Transverse colon (tissue), 4 donors: ENCODE measurements at regions not wholly inside any gene's neighbourhood (a gene's known extent, or its start where the extent isn't known, plus 50 kb on each side); places are given as distances from the start of the nearest gene placed in this dataset.

Experiments used
- DNase-seq: peaks from one replicate; pipeline ENCODE4 v3.0.0-alpha.2; 2019
- H3K27ac ChIP-seq, 4 donors: fragments of 200-600 bp; sonication (generic); 2 replicates each; pipeline ENCODE4 v1.5.1; 2016 to 2018; ENCODE audit warnings: inconsistent platforms in 4 of 4
- H3K27me3 ChIP-seq: fragments of 200-600 bp; sonication (generic); 2 replicates; pipeline ENCODE4 v1.5.1; 2017; ENCODE audit warnings: inconsistent platforms
- H3K36me3 ChIP-seq, 4 donors: fragments of 200-600 bp; sonication (generic); 2 replicates each; pipeline ENCODE4 v1.5.1; 2017 to 2019; ENCODE audit warnings: inconsistent platforms in 4 of 4
- H3K4me1 ChIP-seq, 4 donors: fragments of 200-600 bp; sonication (generic); 2 replicates each; pipeline ENCODE4 v1.5.1; 2017 to 2020; ENCODE audit warnings: inconsistent platforms in 4 of 4
- H3K4me3 ChIP-seq, 4 donors: fragments of 200-600 bp; sonication (generic); 1 replicate in 1 of 4; 2 replicates in 3 of 4; pipeline versions ENCODE4 v1.5.1 to v1.6.1; 2017 to 2019; ENCODE audit warnings: inconsistent platforms in 4 of 4
- H3K9me3 ChIP-seq, 2 donors: fragments of 200-600 bp; sonication (generic); 2 replicates each; pipeline ENCODE4 v1.5.1; 2017 to 2019; ENCODE audit warnings: inconsistent platforms in 2 of 2
- EP300 ChIP-seq: sonication (generic); formaldehyde crosslinking; IDR thresholded peaks from one replicate; pipeline ENCODE4 v1.6.1; 2017; ENCODE audit warnings: antibody characterized with exemption, low read depth
- POLR2A ChIP-seq: fragments of 450-650 bp; IDR thresholded peaks from one replicate; pipeline ENCODE4 v1.6.1; 2016; ENCODE audit warnings: antibody characterized with exemption, mild to moderate bottlenecking, moderate library complexity
- POLR2AphosphoS5 ChIP-seq, 3 donors: sonication (generic); formaldehyde crosslinking; IDR thresholded peaks; one replicate each; pipeline ENCODE4 v1.6.1; 2016; ENCODE audit warnings: antibody characterized with exemption in 3 of 3
- WGBS, 2 donors: methylation state at CpG; one replicate each; pipeline ENCODE4 v1.1.5; 2018; ENCODE audit warnings: low coverage in 1 of 2; 5-methylcytosine and 5-hydroxymethylcytosine counted together
- in situ Hi-C, 4 donors: fragments of 200-750 bp; cut with MboI; loops; one replicate each; pipeline versions ENCODE4 v1.15.0 to v1.15.1; 2017; ENCODE audit warnings: low sequenced_read_pairs in 3 of 4, low pct_ligation_motif_present in 1 of 4, low pct_unique_long_range_greater_than_20kb in 1 of 4
- intact Hi-C: fragments of 100-400 bp; cut with DNase I; formaldehyde crosslinking; loops from one replicate; pipeline ENCODE4 v1.15.1; 2023; ENCODE audit warnings: low total_unique reads
- TF ChIP-seq, protein P1 (sequence below), 5 experiments: fragments of 200-600 bp in 3 of 5; fragments of 450-650 bp in 2 of 5; sonication (generic) in 3 of 5; IDR thresholded peaks; 1 replicate in 2 of 5; 2 replicates in 3 of 5; pipeline ENCODE4 v1.5.1; 2016 to 2017; ENCODE audit warnings: antibody characterized with exemption in 5 of 5, inconsistent platforms in 3 of 5, mild to moderate bottlenecking in 2 of 5, moderate library complexity in 1 of 5

DNA sequence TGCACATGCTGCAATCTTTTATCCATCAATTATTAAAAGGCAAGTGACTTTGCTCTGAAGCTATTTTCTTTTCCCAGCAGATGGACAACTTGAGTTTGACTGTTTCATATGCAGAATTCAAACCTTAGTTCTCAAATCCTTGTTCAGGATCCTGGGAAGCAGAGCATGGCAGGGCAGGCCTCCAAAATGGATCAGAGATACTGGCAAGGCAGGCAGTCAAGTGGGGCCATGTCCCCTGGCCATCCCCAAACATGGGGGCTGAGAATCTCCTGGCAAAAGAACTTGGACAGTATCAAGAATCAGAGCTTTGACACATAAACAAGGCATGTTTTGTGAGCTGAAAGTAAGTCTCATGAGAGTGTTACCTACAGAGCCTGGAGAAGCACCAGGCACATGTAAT, 122.9 kb upstream of the CTNNB1 start:
- TF ChIP-seq POLR2A: no peak
- TF ChIP-seq EP300: no peak
- TF ChIP-seq, protein P1, sequence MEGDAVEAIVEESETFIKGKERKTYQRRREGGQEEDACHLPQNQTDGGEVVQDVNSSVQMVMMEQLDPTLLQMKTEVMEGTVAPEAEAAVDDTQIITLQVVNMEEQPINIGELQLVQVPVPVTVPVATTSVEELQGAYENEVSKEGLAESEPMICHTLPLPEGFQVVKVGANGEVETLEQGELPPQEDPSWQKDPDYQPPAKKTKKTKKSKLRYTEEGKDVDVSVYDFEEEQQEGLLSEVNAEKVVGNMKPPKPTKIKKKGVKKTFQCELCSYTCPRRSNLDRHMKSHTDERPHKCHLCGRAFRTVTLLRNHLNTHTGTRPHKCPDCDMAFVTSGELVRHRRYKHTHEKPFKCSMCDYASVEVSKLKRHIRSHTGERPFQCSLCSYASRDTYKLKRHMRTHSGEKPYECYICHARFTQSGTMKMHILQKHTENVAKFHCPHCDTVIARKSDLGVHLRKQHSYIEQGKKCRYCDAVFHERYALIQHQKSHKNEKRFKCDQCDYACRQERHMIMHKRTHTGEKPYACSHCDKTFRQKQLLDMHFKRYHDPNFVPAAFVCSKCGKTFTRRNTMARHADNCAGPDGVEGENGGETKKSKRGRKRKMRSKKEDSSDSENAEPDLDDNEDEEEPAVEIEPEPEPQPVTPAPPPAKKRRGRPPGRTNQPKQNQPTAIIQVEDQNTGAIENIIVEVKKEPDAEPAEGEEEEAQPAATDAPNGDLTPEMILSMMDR (IDR thresholded peaks at IDR 0.05): no peak
- TF ChIP-seq POLR2AphosphoS5 (IDR thresholded peaks at IDR 0.05): no peak
- intact Hi-C loops (no loop called here), in situ Hi-C loops (no loop called here)
- H3K4me3 ChIP-seq: no peak overlapping the region
- no peaks in the 10 kb centered on the region for H3K27me3 ChIP-seq
- no peaks in the 10 kb centered on the region for H3K4me1 ChIP-seq
- H3K9me3 ChIP-seq: no peaks in the 10 kb centered on the region
- DNase-seq: no peak
- no peak overlapping the region for H3K27ac ChIP-seq
- no peaks in the 10 kb centered on the region for H3K36me3 ChIP-seq

DNA sequence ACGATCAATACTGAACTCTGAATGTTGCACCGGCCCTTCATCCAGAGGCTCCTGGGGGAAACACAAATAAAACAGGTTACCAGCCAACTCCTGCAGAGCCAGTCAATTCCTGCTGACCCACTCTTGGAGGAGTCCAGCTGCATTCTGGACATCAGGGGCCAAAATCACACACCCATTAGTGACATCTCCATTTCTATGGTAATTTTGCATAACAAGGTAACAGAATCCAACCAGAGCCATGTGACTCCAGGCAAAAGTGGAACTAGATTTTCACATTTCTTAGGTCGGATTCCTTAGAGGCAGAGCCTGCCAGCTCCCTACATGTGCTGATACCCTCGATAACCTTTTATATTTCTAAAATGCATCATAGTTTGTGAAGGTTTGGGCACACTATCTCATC, 119.2 kb upstream of the CTNNB1 start:
- no peak for TF ChIP-seq POLR2AphosphoS5 (IDR thresholded peaks at IDR 0.05)
- TF ChIP-seq EP300: no peak
- TF ChIP-seq, protein P1 (IDR thresholded peaks at IDR 0.05): no peak
- no peak for TF ChIP-seq POLR2A
- Histone ChIP-seq H3K9me3 (no peaks in the 10 kb centered on the region), H3K36me3 (no peaks in the 10 kb centered on the region), H3K27ac (no peak overlapping the region), H3K27me3 (no peaks in the 10 kb centered on the region), H3K4me3 (no peak overlapping the region), H3K4me1 (no peaks in the 10 kb centered on the region)
- no peak for DNase-seq
- intact Hi-C loops: no loop called here
- in situ Hi-C loops: no loop called here
- WGBS, 2 donors: 64 to 78% methylated on average over 4 of the region's 4 CpGs

DNA sequence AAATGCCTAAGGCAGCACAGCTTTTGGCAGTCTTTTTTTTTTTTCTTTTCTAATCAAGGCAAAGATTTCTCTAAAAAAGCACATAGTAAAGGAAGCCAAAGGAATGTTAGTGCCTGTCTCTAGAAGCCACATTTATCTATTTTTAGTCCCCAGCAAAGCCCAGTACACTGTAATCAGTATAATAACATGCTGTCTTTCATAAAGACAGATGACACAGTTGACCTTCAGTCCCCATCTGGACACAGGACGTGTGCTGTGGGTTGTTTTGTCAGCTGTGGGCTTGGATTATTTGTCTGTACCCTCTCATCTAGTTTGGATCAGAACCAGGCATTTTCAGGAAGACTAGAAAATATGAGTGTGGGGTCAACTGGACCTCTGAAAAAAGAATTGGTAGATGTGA, 110.4 kb upstream of the CTNNB1 start:
- Histone ChIP-seq H3K27me3 (no peaks in the 10 kb centered on the region), H3K27ac (no peak overlapping the region), H3K4me3 (no peak overlapping the region), H3K9me3 (no peaks in the 10 kb centered on the region), H3K36me3 (no peaks in the 10 kb centered on the region), H3K4me1 (no peaks in the 10 kb centered on the region)
- in situ Hi-C loops: no loop called here
- 43% methylated on average over 1 of the region's 1 CpG; no CpG with 5 or more reads in 1 of the 2 donors for WGBS, 2 donors
- TF ChIP-seq POLR2AphosphoS5 (IDR thresholded peaks at IDR 0.05) (no peak), POLR2A (no peak), EP300 (no peak)
- TF ChIP-seq, protein P1 (IDR thresholded peaks at IDR 0.05): no peak
- no peak for DNase-seq
- intact Hi-C loops: no loop called here

DNA sequence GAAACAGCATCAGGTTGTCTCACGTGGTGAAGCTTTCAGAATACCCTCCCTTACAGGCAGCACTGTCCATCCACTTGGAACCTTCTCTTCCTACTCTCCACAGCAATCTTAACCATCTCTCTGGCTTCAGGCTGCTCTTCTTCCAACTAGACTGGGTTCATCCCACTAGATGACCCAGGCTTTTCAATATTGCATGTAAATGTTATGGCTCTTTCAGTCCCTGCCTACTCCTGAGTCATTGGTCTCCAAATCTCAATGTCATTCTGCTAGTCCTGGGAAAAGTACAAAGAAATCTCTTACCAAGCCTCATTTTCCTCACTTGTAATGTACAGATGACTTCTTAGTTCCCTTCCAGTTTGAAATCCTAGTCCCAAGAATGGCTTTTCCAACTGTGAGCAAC, 109.7 kb upstream of the CTNNB1 start:
- H3K36me3 ChIP-seq: no peaks in the 10 kb centered on the region
- H3K27me3 ChIP-seq: no peaks in the 10 kb centered on the region
- H3K4me1 ChIP-seq: no peaks in the 10 kb centered on the region
- no peak for DNase-seq
- TF ChIP-seq POLR2A (no peak), POLR2AphosphoS5 (IDR thresholded peaks at IDR 0.05) (no peak), EP300 (no peak)
- TF ChIP-seq, protein P1 (IDR thresholded peaks at IDR 0.05): no peak
- no peaks in the 10 kb centered on the region for H3K9me3 ChIP-seq
- intact Hi-C loops (no loop called here), in situ Hi-C loops (no loop called here)
- 83 to 86% methylated on average over 1 of the region's 1 CpG for WGBS, 2 donors
- H3K27ac ChIP-seq: no peak overlapping the region
- H3K4me3 ChIP-seq: no peak overlapping the region
